ENCODE measurements at regions not wholly inside any gene's neighbourhood (a gene's known extent, or its start where the extent isn't known, plus 50 kb on each side); places are given as distances from the start of the nearest gene placed in this dataset.

DNA sequence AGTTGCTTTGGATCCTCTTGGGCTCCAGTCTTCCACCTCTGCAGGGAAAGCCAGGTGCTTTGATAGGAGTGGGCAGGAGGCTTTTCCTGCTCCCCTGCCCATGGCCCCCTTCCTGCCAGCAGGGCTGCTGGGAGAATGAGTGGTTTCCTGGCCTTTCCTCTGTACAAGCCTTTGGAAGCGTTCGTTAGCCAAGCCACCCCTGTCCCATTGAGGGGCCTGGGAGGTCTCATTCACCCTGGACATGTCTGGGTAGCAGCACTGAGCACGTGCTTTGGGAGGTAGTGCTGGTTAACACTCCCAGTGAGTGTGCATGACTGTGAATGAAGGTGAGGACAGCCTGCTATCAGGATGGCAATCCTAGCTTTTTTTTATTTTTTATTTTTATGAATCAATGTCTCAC, 118.5 kb upstream of the CACNA1E start:
- Mint-ChIP-seq H3K27ac (no peak overlapping the region), H3K27me3 (peaks cover 9% of the 10 kb centered on the region), H3K36me3 (no peaks in the 10 kb centered on the region), H3K9me3 (no peaks in the 10 kb centered on the region), H3K4me1 (ENCODE audit: unreplicated experiment) (no peaks in the 10 kb centered on the region), H3K4me3 (no peak overlapping the region)
- DNase-seq (ENCODE audit: extremely low spot score, unreplicated experiment), result no peak
- TF ChIP-seq, protein P1, sequence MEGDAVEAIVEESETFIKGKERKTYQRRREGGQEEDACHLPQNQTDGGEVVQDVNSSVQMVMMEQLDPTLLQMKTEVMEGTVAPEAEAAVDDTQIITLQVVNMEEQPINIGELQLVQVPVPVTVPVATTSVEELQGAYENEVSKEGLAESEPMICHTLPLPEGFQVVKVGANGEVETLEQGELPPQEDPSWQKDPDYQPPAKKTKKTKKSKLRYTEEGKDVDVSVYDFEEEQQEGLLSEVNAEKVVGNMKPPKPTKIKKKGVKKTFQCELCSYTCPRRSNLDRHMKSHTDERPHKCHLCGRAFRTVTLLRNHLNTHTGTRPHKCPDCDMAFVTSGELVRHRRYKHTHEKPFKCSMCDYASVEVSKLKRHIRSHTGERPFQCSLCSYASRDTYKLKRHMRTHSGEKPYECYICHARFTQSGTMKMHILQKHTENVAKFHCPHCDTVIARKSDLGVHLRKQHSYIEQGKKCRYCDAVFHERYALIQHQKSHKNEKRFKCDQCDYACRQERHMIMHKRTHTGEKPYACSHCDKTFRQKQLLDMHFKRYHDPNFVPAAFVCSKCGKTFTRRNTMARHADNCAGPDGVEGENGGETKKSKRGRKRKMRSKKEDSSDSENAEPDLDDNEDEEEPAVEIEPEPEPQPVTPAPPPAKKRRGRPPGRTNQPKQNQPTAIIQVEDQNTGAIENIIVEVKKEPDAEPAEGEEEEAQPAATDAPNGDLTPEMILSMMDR (conservative IDR thresholded peaks at IDR 0.05), result no peak

DNA sequence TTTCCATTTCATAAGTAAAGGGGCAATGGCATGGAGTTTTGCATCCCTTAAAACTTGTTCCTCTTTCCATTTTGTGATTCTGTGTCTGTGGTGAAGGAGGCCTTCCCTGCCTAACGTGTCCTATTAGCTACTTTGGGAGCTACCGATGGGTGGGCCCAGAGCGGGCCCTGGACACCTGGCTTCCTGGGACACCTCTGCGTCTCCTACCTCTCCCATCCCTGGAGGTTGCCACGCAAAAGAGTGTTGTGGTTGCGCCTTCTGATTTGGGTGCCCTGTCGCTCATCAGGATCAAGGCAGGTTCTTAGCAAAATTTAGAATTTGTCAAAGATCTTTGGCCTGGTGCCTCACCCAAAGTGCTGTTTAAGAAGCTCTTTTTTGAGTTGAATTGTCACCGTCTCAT, 116.4 kb upstream of the CACNA1E start:
- no peak for DNase-seq (ENCODE audit: extremely low spot score, unreplicated experiment)
- Mint-ChIP-seq H3K36me3 (no peaks in the 10 kb centered on the region), H3K27me3 (peaks cover 6% of the 10 kb centered on the region), H3K4me1 (ENCODE audit: unreplicated experiment) (no peaks in the 10 kb centered on the region), H3K27ac (no peak overlapping the region), H3K9me3 (no peaks in the 10 kb centered on the region), H3K4me3 (no peak overlapping the region)
- TF ChIP-seq, protein P1 (conservative IDR thresholded peaks at IDR 0.05), result no peak

DNA sequence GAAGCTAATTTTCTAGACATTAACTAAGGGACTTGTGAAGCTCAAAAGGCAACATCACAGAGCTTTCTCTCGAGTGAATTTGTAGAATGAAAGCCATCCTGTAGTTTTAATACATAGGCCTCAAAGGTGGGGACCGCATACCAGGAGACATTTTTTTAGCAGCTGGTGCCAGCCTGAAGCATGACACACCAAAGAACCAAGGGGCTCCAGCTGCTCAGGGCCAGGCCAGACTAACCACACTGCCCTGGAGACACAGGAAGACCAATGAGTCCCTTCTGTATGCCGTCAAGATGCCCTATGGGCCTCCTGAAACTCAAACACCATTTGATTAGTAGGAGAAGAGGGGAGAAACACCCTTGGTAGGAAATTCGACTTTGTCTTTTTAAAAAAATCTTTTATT, 113.9 kb upstream of the CACNA1E start:
- Mint-ChIP-seq H3K27ac (no peak overlapping the region), H3K27me3 (peaks cover 4% of the 10 kb centered on the region), H3K36me3 (no peaks in the 10 kb centered on the region), H3K4me1 (ENCODE audit: unreplicated experiment) (no peaks in the 10 kb centered on the region), H3K9me3 (peaks cover 6% of the 10 kb centered on the region), H3K4me3 (no peak overlapping the region)
- TF ChIP-seq, protein P1 (conservative IDR thresholded peaks at IDR 0.05), result no peak
- no peak for DNase-seq (ENCODE audit: extremely low spot score, unreplicated experiment)

DNA sequence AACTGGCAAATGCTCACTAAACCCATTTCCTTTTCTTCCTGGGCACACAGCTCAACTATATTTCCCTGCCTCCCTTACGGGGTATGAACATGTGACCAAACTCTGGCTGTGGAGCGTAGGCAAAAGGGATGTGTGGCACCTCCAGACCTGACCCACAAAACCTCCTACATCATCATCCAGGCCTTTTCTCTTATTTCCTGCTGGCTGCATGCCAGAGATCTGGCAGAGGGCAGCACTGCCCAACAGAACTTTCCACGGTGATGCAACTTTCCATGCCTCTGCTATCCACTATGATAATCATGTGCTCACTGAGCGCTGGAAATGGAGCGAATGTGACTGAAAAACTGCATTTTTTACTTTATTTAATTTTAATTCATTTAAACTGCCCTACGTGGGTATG, 99.6 kb upstream of the CACNA1E start:
- Mint-ChIP-seq H3K27ac (no peak overlapping the region), H3K36me3 (no peaks in the 10 kb centered on the region), H3K4me1 (ENCODE audit: unreplicated experiment) (no peaks in the 10 kb centered on the region), H3K27me3 (peaks cover 28% of the 10 kb centered on the region), H3K9me3 (no peaks in the 10 kb centered on the region), H3K4me3 (no peak overlapping the region)
- TF ChIP-seq, protein P1 (conservative IDR thresholded peaks at IDR 0.05), result no peak
- DNase-seq (ENCODE audit: extremely low spot score, unreplicated experiment), result no peak

DNA sequence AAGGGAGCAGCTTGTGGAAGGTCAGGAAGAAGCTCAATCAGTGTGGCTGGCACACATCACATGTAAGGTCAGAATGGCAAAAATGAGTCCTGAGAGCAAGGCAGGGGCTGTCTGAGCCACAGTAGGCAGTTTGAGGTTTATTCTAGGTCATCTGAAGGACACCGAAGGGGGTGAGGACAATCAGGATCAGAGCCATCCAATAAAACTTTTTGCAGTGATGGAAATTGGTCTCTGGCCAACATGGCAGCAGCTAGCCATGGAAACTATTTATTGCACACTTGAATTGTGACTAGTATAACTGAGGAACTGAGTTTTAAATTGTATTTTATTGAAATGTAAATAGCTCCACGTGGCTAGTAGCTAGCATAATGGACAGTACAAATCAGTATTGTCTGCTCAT, 97.0 kb upstream of the CACNA1E start:
- Mint-ChIP-seq H3K27me3 (peaks cover 39% of the 10 kb centered on the region), H3K9me3 (no peaks in the 10 kb centered on the region), H3K4me1 (ENCODE audit: unreplicated experiment) (peaks cover 15% of the 10 kb centered on the region), H3K36me3 (no peaks in the 10 kb centered on the region), H3K27ac (no peak overlapping the region), H3K4me3 (no peak overlapping the region)
- DNase-seq (ENCODE audit: extremely low spot score, unreplicated experiment), result no peak
- TF ChIP-seq, protein P1 (conservative IDR thresholded peaks at IDR 0.05), result no peak

DNA sequence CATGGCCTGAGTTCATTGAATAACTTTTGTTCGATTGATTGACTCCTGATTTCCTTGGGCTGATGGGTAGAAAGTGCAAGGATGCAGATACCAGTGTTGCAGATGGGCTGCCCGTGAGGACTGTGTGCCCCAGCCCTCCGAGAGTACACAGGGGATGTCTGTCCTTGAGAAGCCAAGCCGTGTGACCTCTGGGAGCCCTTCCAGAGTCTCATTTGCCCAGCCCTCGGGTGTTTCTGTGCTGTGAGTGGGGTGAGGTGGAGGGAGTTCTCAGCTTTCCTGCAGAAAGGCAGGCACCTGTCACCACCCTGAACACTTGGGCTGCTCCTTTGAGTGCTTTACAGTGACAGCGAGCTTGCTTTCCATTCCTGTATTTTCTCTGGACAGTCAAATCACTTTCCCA, 96.4 kb upstream of the CACNA1E start:
- H3K9me3 Mint-ChIP-seq, result no peaks in the 10 kb centered on the region
- no peaks in the 10 kb centered on the region for H3K36me3 Mint-ChIP-seq
- no peak for DNase-seq (ENCODE audit: extremely low spot score, unreplicated experiment)
- no peak overlapping the region for H3K4me3 Mint-ChIP-seq
- no peak overlapping the region for H3K27ac Mint-ChIP-seq
- peaks cover 20% of the 10 kb centered on the region for H3K4me1 Mint-ChIP-seq (ENCODE audit: unreplicated experiment)
- TF ChIP-seq, protein P1 (conservative IDR thresholded peaks at IDR 0.05), result no peak
- H3K27me3 Mint-ChIP-seq, result peaks cover 43% of the 10 kb centered on the region

Measured in type B pancreatic cell (in vitro differentiated cells).